ENCODE measurements at regions not wholly inside any gene's neighbourhood (a gene's known extent, or its start where the extent isn't known, plus 50 kb on each side); places are given as distances from the start of the nearest gene placed in this dataset.

GRCh38 chr5:18023986-18024385 lies 389.7 kb downstream of the TAF11L14 start:
- no peak for DNase-seq
- Mint-ChIP-seq H3K36me3 (ENCODE audit: low read depth) (no peaks in the 10 kb centered on the region), H3K4me3 (no peak overlapping the region), H3K27me3 (no peaks in the 10 kb centered on the region), H3K4me1 (no peaks in the 10 kb centered on the region), H3K9me3 (no peaks in the 10 kb centered on the region), H3K27ac (no peak overlapping the region)
- ChIA-PET POLR2A (no interaction called here), CTCF (no interaction called here)
- intact Hi-C loops (cut with micrococcal nuclease) = no loop called here
- no peak for ATAC-seq (ENCODE audit: low read depth)
- no peak for TF ChIP-seq CTCF (IDR thresholded peaks at IDR 0.05)

GRCh38 chr5:18024542-18024941 lies 390.3 kb downstream of the TAF11L14 start:
- Mint-ChIP-seq H3K4me3 (no peak overlapping the region), H3K4me1 (no peaks in the 10 kb centered on the region), H3K9me3 (no peaks in the 10 kb centered on the region), H3K27ac (no peak overlapping the region), H3K36me3 (ENCODE audit: low read depth) (no peaks in the 10 kb centered on the region), H3K27me3 (no peaks in the 10 kb centered on the region)
- TF ChIP-seq CTCF (IDR thresholded peaks at IDR 0.05) = no peak
- POLR2A ChIA-PET = no interaction called here
- CTCF ChIA-PET = no interaction called here
- ATAC-seq (ENCODE audit: low read depth) (no peak), DNase-seq (no peak)
- intact Hi-C loops (cut with micrococcal nuclease) = no loop called here

GRCh38 chr5:18027241-18027867 lies 393.1 kb downstream of the TAF11L14 start:
- no peak for DNase-seq
- ATAC-seq (ENCODE audit: low read depth) = no peak
- Mint-ChIP-seq H3K36me3 (ENCODE audit: low read depth) (no peaks in the 10 kb centered on the region), H3K4me1 (no peaks in the 10 kb centered on the region), H3K27me3 (no peaks in the 10 kb centered on the region), H3K9me3 (no peaks in the 10 kb centered on the region), H3K27ac (no peak overlapping the region), H3K4me3 (no peak overlapping the region)
- TF ChIP-seq CTCF (IDR thresholded peaks at IDR 0.05) = no peak
- ChIA-PET POLR2A (no interaction called here), CTCF (no interaction called here)
- intact Hi-C loops (cut with micrococcal nuclease) = no loop called here

GRCh38 chr5:18028036-18028435 lies 393.8 kb downstream of the TAF11L14 start:
- POLR2A ChIA-PET = no interaction called here
- intact Hi-C loops (cut with micrococcal nuclease) = no loop called here
- Mint-ChIP-seq H3K27me3 (no peaks in the 10 kb centered on the region), H3K9me3 (no peaks in the 10 kb centered on the region), H3K27ac (no peak overlapping the region), H3K4me1 (peaks cover 3% of the 10 kb centered on the region), H3K36me3 (ENCODE audit: low read depth) (no peaks in the 10 kb centered on the region), H3K4me3 (no peak overlapping the region)
- CTCF ChIA-PET = no interaction called here
- no peak for DNase-seq
- no peak for ATAC-seq (ENCODE audit: low read depth)
- TF ChIP-seq CTCF (IDR thresholded peaks at IDR 0.05) = no peak

GRCh38 chr5:18032744-18033143 lies 398.5 kb downstream of the TAF11L14 start:
- peaks cover 3% of the 10 kb centered on the region for H3K4me1 Mint-ChIP-seq
- H3K36me3 Mint-ChIP-seq (ENCODE audit: low read depth) = no peaks in the 10 kb centered on the region
- no peak overlapping the region for H3K4me3 Mint-ChIP-seq
- CTCF ChIA-PET = no interaction called here
- no peaks in the 10 kb centered on the region for H3K27me3 Mint-ChIP-seq
- TF ChIP-seq CTCF (IDR thresholded peaks at IDR 0.05) = no peak
- H3K27ac Mint-ChIP-seq = no peak overlapping the region
- intact Hi-C loops (cut with micrococcal nuclease) = no loop called here
- DNase-seq (no peak), ATAC-seq (ENCODE audit: low read depth) (no peak)
- POLR2A ChIA-PET = no interaction called here
- H3K9me3 Mint-ChIP-seq = no peaks in the 10 kb centered on the region

All from activated B cell treated with CpG ODN at 0.5 μM for 24 hours (primary cell).